Thymus (tissue), 11 donors: ENCODE measurements at regions not wholly inside any gene's neighbourhood (a gene's known extent, or its start where the extent isn't known, plus 50 kb on each side); places are given as distances from the start of the nearest gene placed in this dataset.
"Not testable (repeated sequence)": the region's sequence is repeated elsewhere in the genome, so short reads cannot be mapped to it uniquely, and the experiment has no call there.

Source experiments
- DNase-seq, 9 donors: peaks; one replicate each; pipeline ENCODE4 v3.0.0-alpha.2; 2013; ENCODE audit warnings: low spot score in 9 of 9, low read depth in 6 of 9, missing footprints in 1 of 9
- H3K27ac ChIP-seq, 2 donors: one replicate each; pipeline ENCODE4 v1.5.1; 2013; ENCODE audit warnings: control low read depth in 1 of 2, low read depth in 1 of 2, low read length in 1 of 2, mild to moderate bottlenecking in 1 of 2, moderate library complexity in 1 of 2
- H3K27me3 ChIP-seq, 2 donors: one replicate each; pipeline ENCODE4 v1.5.1; 2013; ENCODE audit warnings: low read length in 1 of 2; ENCODE audit not compliant: control insufficient read depth in 2 of 2, insufficient read depth in 1 of 2
- H3K36me3 ChIP-seq, 2 donors: one replicate each; pipeline ENCODE4 v1.5.1; 2013; ENCODE audit warnings: low read length in 1 of 2, mild to moderate bottlenecking in 1 of 2, moderate library complexity in 1 of 2; ENCODE audit not compliant: control insufficient read depth in 2 of 2, insufficient read depth in 2 of 2
- H3K4me1 ChIP-seq, 2 donors: one replicate each; pipeline ENCODE4 v1.5.1; 2013; ENCODE audit warnings: low read length in 2 of 2; ENCODE audit not compliant: control insufficient read depth in 2 of 2, insufficient read depth in 2 of 2
- H3K4me3 ChIP-seq, 2 donors: one replicate each; pipeline ENCODE4 v1.5.1; 2013; ENCODE audit warnings: low read length in 2 of 2, control low read depth in 1 of 2, mild to moderate bottlenecking in 1 of 2
- H3K9me3 ChIP-seq, 2 donors: one replicate each; pipeline ENCODE4 v1.5.1; 2013; ENCODE audit warnings: low read length in 1 of 2, mild to moderate bottlenecking in 1 of 2; ENCODE audit not compliant: control insufficient read depth in 2 of 2, insufficient read depth in 1 of 2
- WGBS: extraction: QIAGEN DNeasy Blood & Tissue Kit; methylation state at CpG from one replicate; pipeline ENCODE4 v1.1.7; 2013; 5-methylcytosine and 5-hydroxymethylcytosine counted together
- donor health status: healthy.

- not testable (repeated sequence) for H3K9me3 ChIP-seq, H3K27me3 ChIP-seq, H3K4me1 ChIP-seq, DNase-seq, H3K36me3 ChIP-seq, H3K4me3 ChIP-seq, H3K27ac ChIP-seq
- 97% methylated on average over 1 of the region's 1 CpG for whole genome bisulfite sequencing
Measured at GRCh38 chr5:34441767-34442166, 214.4 kb upstream of the RAI14 start.

DNA sequence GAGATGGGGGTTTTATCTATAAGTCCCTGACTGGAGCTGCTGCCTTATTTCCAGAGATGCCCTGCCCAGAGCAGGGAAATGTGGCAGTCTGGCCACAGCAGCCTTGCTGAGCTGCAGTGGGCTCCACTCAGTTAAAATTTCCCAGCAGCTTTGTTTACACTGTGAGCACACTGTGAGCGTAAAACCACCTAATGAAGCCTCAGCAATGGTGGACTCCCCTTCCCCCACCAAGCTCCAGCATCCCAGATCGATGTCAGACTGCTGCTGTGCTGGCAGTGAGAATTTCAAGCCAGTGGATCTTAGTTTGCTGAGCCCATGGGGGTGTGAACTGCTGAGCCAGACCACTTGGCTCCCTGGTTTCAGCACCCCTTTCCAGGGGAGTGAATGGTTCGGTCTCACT is 208.7 kb upstream of the RAI14 start:
- no peaks in the 10 kb centered on the region for H3K4me1 ChIP-seq
- no peaks in the 10 kb centered on the region for H3K9me3 ChIP-seq
- no peaks in the 10 kb centered on the region for H3K36me3 ChIP-seq
- no peak overlapping the region for H3K4me3 ChIP-seq
- DNase-seq: no peak
- no peaks in the 10 kb centered on the region for H3K27me3 ChIP-seq
- H3K27ac ChIP-seq: no peak overlapping the region
- 55% methylated on average over 3 of the region's 3 CpGs for WGBS

DNA sequence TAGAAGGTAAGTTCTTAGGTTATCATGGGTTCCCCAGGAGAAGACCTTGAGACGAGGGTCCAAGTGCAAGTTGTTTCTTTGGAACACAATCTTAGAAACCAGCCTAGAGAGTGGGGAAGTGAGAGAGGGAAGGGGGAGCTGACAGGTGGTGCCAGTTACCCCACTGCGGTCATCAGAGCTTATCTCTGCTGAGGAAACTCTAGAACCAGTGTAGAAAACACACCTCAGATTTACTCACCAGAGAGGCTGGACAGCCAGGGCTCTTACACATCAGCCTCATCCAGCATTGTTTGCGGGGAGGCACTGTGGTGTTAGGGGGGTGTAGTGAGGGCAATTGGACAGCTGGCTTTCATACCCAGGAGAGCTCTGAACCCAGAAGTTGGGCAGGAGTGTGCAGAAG is 206.5 kb upstream of the RAI14 start:
- no peaks in the 10 kb centered on the region for H3K9me3 ChIP-seq
- no peak for DNase-seq
- H3K36me3 ChIP-seq: no peaks in the 10 kb centered on the region
- no peak overlapping the region for H3K4me3 ChIP-seq
- H3K4me1 ChIP-seq: no peaks in the 10 kb centered on the region
- no peak overlapping the region for H3K27ac ChIP-seq
- H3K27me3 ChIP-seq: no peaks in the 10 kb centered on the region
- 95% methylated on average over 3 of the region's 3 CpGs for WGBS

- no peaks in the 10 kb centered on the region for H3K36me3 ChIP-seq
- H3K9me3 ChIP-seq: no peaks in the 10 kb centered on the region
- no peak overlapping the region for H3K4me3 ChIP-seq
- no peaks in the 10 kb centered on the region for H3K27me3 ChIP-seq
- WGBS: 95% methylated on average over 2 of the region's 2 CpGs
- no peaks in the 10 kb centered on the region for H3K4me1 ChIP-seq
- no peak overlapping the region for H3K27ac ChIP-seq
- no peak for DNase-seq
Measured at GRCh38 chr5:34450338-34450737, 205.8 kb upstream of the RAI14 start.

- no peaks in the 10 kb centered on the region for H3K4me1 ChIP-seq
- WGBS: 55% methylated on average over 7 of the region's 7 CpGs
- no peaks in the 10 kb centered on the region for H3K9me3 ChIP-seq
- H3K27me3 ChIP-seq: no peaks in the 10 kb centered on the region
- H3K27ac ChIP-seq: no peak overlapping the region
- H3K4me3 ChIP-seq: no peak overlapping the region
- DNase-seq: no peak
- no peaks in the 10 kb centered on the region for H3K36me3 ChIP-seq
Measured at GRCh38 chr5:34452170-34452828, 203.8 kb upstream of the RAI14 start.

GRCh38 chr5:34455098-34455497 is 201.0 kb upstream of the RAI14 start:
- Histone ChIP-seq H3K27me3 (no peaks in the 10 kb centered on the region), H3K27ac (no peak overlapping the region), H3K9me3 (no peaks in the 10 kb centered on the region), H3K4me1 (no peaks in the 10 kb centered on the region), H3K4me3 (no peak overlapping the region), H3K36me3 (no peaks in the 10 kb centered on the region)
- WGBS: 94% methylated on average over 3 of the region's 3 CpGs
- no peak for DNase-seq

DNA sequence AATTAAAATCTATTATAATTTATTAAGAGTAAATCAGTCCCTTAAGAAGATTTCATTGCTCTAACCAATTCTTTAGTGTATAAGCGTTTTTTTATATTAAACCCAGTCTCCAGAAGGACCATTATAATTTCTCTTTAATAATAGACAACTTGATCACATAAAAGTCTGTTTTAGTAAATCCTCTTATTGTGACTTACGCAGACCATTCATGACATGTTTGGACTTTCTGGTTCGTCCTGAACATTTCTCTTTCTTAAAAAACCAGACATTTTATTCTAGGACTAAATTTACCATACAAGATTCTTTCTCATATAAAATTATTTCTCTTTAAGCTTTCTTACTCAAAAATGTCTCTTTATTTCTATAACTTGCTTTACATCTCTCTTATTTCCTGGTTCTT is 196.2 kb upstream of the RAI14 start:
- Histone ChIP-seq H3K27ac (no peak overlapping the region), H3K4me3 (no peak overlapping the region), H3K27me3 (no peaks in the 10 kb centered on the region), H3K36me3 (no peaks in the 10 kb centered on the region), H3K4me1 (no peaks in the 10 kb centered on the region), H3K9me3 (no peaks in the 10 kb centered on the region)
- DNase-seq: no peak
- WGBS: 61% methylated on average over 3 of the region's 3 CpGs

GRCh38 chr5:34460496-34460895 is 195.6 kb upstream of the RAI14 start:
- Histone ChIP-seq H3K4me3 (no peak overlapping the region), H3K27ac (no peak overlapping the region), H3K4me1 (no peaks in the 10 kb centered on the region), H3K36me3 (no peaks in the 10 kb centered on the region), H3K27me3 (no peaks in the 10 kb centered on the region), H3K9me3 (no peaks in the 10 kb centered on the region)
- DNase-seq: no peak
- 55% methylated on average over 1 of the region's 1 CpG for WGBS

DNA sequence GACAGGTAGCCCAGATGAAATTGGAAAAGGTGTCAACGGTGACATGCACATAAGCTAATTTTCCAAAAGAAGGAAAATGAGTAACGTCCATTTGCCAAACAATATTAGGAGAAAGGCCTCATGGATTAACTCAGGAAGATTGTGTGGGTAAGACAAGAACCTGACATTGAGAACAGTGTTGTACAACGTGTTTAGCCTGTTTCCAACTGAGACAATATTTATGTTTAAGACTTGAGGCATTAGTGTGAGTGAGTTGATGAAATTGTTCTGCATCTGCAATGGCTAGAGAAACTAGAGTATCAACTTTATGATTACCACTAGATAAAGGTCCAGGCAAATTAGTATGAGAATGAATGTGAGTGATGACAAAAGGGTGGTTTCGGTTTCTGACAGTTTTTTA is 191.3 kb upstream of the RAI14 start:
- 63% methylated on average over 4 of the region's 4 CpGs for WGBS
- Histone ChIP-seq H3K27me3 (no peaks in the 10 kb centered on the region), H3K4me1 (no peaks in the 10 kb centered on the region), H3K27ac (no peak overlapping the region), H3K36me3 (no peaks in the 10 kb centered on the region), H3K9me3 (no peaks in the 10 kb centered on the region), H3K4me3 (no peak overlapping the region)
- no peak for DNase-seq

- H3K27ac ChIP-seq: not testable (repeated sequence)
- peak in 8 of 9 donors; percentile 9 to 68 (median 26) for DNase-seq
- 8% methylated on average over 3 of the region's 4 CpGs for WGBS
Measured at GRCh38 chr5:34465301-34465700, 190.8 kb upstream of the RAI14 start.

More at GRCh38 chr5:34465301-34465700, 190.8 kb upstream of the RAI14 start:
- H3K36me3 ChIP-seq, H3K4me3 ChIP-seq, H3K27me3 ChIP-seq, H3K9me3 ChIP-seq, H3K4me1 ChIP-seq: not testable (repeated sequence)
